ENCODE measurements at regions not wholly inside any gene's neighbourhood (a gene's known extent, or its start where the extent isn't known, plus 50 kb on each side); places are given as distances from the start of the nearest gene placed in this dataset.

DNA sequence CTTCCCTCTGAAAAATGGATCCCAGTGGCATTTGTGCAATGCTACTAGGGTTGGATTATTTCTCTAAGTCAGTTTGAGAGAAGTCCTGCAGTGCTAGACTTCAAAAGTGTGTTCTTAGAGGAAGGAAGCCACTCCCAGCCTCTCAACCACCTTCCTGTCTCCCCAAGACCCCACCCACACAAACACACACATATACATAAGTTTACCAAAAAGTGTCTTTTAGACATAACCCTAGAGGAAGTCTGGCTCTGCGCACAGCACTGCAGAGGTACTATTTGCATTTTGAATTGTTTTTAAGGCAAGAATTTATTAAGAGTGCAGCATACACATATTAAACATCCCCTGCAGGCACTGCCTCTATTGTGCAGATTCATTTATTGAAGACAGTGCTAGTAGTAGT, 127.3 kb downstream of the HHIPL2 start:
- H3K4me3 ChIP-seq (ENCODE audit: low read depth, low read length), result no peak overlapping the region
- no peak for TF ChIP-seq CTCF (IDR thresholded peaks at IDR 0.05; ENCODE audit: insufficient read depth in 1 of 2, low read depth in 1 of 2, low read length in 1 of 2, severe bottlenecking in 1 of 2, unreplicated experiment in 1 of 2)
- H3K27ac Mint-ChIP-seq (ENCODE audit: unreplicated experiment), result no peak overlapping the region
- no TSS peak for BruUV-seq (replicated peaks)
- ChIA-PET CTCF (no interaction called here), POLR2A (no interaction called here)
- H3K4me1 Mint-ChIP-seq (ENCODE audit: low read depth, unreplicated experiment), result no peaks in the 10 kb centered on the region
- H3K27me3 ChIP-seq (replicated peaks; ENCODE audit: control insufficient read depth, insufficient read depth, low read length), result no peaks in the 10 kb centered on the region
- H3K9me3 ChIP-seq, result no peaks in the 10 kb centered on the region
- H3K4me3 Mint-ChIP-seq (ENCODE audit: unreplicated experiment), result no peak overlapping the region
- H3K27me3 Mint-ChIP-seq (ENCODE audit: insufficient read depth, unreplicated experiment), result peaks cover 12% of the 10 kb centered on the region
- intact Hi-C loops (cut with micrococcal nuclease; ENCODE audit: unreplicated experiment), result no loop called here
- H3K9me3 Mint-ChIP-seq (ENCODE audit: unreplicated experiment), result no peaks in the 10 kb centered on the region
- H3K36me3 Mint-ChIP-seq (ENCODE audit: insufficient read depth, unreplicated experiment), result no peaks in the 10 kb centered on the region
- DNase-seq, result no peak
- H3K36me3 ChIP-seq (ENCODE audit: control insufficient read depth, insufficient read depth, low read length), result no peaks in the 10 kb centered on the region
- H3K4me1 ChIP-seq, result no peaks in the 10 kb centered on the region

- Mint-ChIP-seq H3K4me3 (ENCODE audit: unreplicated experiment) (no peak overlapping the region), H3K36me3 (ENCODE audit: insufficient read depth, unreplicated experiment) (no peaks in the 10 kb centered on the region), H3K4me1 (ENCODE audit: low read depth, unreplicated experiment) (no peaks in the 10 kb centered on the region), H3K9me3 (ENCODE audit: unreplicated experiment) (no peaks in the 10 kb centered on the region), H3K27ac (ENCODE audit: unreplicated experiment) (no peak overlapping the region), H3K27me3 (ENCODE audit: insufficient read depth, unreplicated experiment) (peaks cover 20% of the 10 kb centered on the region)
- no TSS peak for BruUV-seq (replicated peaks)
- H3K27me3 ChIP-seq (replicated peaks; ENCODE audit: control insufficient read depth, insufficient read depth, low read length), result no peaks in the 10 kb centered on the region
- ChIA-PET POLR2A (no interaction called here), CTCF (no interaction called here)
- H3K4me3 ChIP-seq (ENCODE audit: low read depth, low read length), result no peak overlapping the region
- DNase-seq, result no peak
- no peak for TF ChIP-seq CTCF (IDR thresholded peaks at IDR 0.05; ENCODE audit: insufficient read depth in 1 of 2, low read depth in 1 of 2, low read length in 1 of 2, severe bottlenecking in 1 of 2, unreplicated experiment in 1 of 2)
- H3K4me1 ChIP-seq, result no peaks in the 10 kb centered on the region
- H3K36me3 ChIP-seq (ENCODE audit: control insufficient read depth, insufficient read depth, low read length), result no peaks in the 10 kb centered on the region
- intact Hi-C loops (cut with micrococcal nuclease; ENCODE audit: unreplicated experiment), result no loop called here
- no peaks in the 10 kb centered on the region for H3K9me3 ChIP-seq
These were observed 129.2 kb downstream of the HHIPL2 start for GRCh38 chr1:222418654-222419053.

DNA sequence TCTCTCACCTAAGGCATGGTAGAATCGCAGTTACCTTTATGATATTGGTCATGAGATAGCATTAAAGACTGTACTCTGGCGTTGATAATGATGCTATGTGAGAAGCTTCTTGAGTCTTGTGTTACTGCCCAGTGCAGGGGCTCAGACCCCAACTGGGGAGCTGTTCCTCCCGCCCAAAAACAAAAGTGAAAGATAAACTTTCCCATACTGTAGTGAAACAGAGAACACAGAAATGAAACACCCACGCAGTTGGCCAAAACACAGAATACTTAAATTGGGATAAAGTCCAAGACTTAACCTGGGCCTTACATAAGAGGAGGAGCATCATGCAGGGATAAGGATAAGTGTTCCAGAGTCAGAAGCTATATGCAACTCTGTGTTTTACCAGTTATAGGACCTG, 130.6 kb downstream of the HHIPL2 start:
- Histone ChIP-seq H3K27me3 (replicated peaks; ENCODE audit: control insufficient read depth, insufficient read depth, low read length) (no peaks in the 10 kb centered on the region), H3K36me3 (ENCODE audit: control insufficient read depth, insufficient read depth, low read length) (no peaks in the 10 kb centered on the region), H3K4me1 (no peaks in the 10 kb centered on the region), H3K9me3 (no peaks in the 10 kb centered on the region), H3K4me3 (ENCODE audit: low read depth, low read length) (no peak overlapping the region)
- no peak for TF ChIP-seq CTCF (IDR thresholded peaks at IDR 0.05; ENCODE audit: insufficient read depth in 1 of 2, low read depth in 1 of 2, low read length in 1 of 2, severe bottlenecking in 1 of 2, unreplicated experiment in 1 of 2)
- ChIA-PET POLR2A (no interaction called here), CTCF (no interaction called here)
- intact Hi-C loops (cut with micrococcal nuclease; ENCODE audit: unreplicated experiment), result no loop called here
- Mint-ChIP-seq H3K4me3 (ENCODE audit: unreplicated experiment) (no peak overlapping the region), H3K27me3 (ENCODE audit: insufficient read depth, unreplicated experiment) (peaks cover 13% of the 10 kb centered on the region), H3K9me3 (ENCODE audit: unreplicated experiment) (no peaks in the 10 kb centered on the region), H3K36me3 (ENCODE audit: insufficient read depth, unreplicated experiment) (no peaks in the 10 kb centered on the region), H3K4me1 (ENCODE audit: low read depth, unreplicated experiment) (no peaks in the 10 kb centered on the region), H3K27ac (ENCODE audit: unreplicated experiment) (no peak overlapping the region)
- DNase-seq, result no peak
- no TSS peak for BruUV-seq (replicated peaks)

Measured in Caco-2 (cell line).